Femur (tissue), 1 donor: ENCODE measurements at regions not wholly inside any gene's neighbourhood (a gene's known extent, or its start where the extent isn't known, plus 50 kb on each side); places are given as distances from the start of the nearest gene placed in this dataset.
"Not testable (repeated sequence)": the region's sequence is repeated elsewhere in the genome, so short reads cannot be mapped to it uniquely, and the experiment has no call there.

ENCODE experiments used
- DNase-seq: peaks from one replicate; pipeline ENCODE4 v3.0.0-alpha.2; 2017

DNA sequence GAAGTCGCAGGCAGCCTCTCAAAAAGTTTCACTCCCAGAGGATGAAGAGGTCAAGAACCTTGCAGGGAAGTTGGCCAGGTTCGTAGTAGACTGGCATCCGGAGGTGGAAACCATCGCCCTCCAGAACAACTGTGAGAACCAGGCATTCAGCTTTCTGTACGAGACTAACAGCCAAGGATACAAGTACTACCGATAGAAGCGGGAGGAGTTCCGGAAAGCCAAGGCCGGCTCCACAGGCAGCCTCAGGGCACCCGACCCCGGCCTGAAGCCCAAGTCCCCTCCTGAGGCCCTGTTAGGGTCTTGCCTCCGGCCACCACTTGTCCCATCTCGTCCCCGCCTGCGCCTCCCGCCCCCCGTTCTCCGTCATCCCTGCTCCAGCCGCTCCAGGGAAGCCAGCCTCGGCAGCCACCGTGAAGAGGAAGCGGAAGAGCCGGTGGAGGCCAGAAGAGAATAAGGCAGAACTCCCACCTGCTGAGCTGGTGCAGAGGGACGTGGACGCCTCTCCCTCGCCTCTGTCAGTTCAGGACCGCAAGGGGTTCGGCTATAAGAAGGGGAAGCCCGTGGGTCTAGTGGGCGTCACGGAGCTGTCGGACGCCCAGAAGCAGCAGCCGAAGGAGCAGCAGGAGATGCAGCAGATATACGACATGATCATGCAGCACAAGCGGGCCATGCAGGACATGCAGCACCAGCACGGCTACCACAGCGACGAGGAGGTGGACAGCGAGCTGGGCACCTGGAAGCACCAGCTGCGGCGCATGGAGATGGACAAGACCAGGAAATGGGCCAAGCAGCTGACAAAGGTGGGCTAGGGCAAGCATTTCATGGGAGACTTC, 366.8 kb upstream of the ATXN7L3B start:
- DNase-seq, result no peak

DNA sequence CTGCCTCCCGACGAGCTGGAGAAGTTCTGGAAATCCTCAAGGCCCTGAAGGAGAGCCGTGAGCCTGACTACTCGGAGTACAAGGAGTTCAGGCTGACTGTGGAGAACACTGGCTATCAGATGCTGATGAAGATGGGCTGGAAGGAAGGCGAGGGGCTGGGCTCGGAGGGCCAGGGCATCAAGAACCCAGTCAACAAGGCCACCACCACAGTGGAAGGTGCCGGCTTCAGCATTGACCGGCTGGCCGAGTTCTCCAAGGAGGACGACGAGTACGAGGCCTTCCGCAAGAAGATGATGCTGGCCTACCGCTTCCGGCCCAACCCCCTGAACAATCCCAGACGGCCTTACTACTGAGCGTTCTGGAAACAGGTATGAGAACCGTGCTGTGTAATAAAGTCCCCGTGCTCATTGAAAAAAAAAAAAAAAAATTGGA, 366.1 kb upstream of the ATXN7L3B start:
- DNase-seq, result no peak

DNA sequence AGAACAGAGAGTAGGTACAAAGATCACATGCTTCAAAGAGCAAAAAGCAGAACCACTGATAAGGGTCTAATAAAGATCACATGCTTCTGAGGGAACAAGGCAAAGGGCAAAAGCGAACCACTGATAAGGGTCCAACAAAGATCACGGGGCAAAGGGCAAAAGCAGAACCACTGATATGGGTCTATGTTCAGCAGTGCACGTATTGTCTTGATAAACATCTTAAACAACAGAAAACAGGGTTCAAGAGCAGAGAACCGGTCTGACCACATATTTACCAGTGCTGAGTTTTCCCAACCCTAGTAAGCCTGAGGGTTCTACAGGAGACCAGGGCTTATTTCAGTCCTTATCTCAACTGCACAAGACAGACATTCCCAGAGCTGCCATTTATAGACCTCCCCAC, 362.7 kb upstream of the ATXN7L3B start:
- not testable (repeated sequence) for DNase-seq

DNA sequence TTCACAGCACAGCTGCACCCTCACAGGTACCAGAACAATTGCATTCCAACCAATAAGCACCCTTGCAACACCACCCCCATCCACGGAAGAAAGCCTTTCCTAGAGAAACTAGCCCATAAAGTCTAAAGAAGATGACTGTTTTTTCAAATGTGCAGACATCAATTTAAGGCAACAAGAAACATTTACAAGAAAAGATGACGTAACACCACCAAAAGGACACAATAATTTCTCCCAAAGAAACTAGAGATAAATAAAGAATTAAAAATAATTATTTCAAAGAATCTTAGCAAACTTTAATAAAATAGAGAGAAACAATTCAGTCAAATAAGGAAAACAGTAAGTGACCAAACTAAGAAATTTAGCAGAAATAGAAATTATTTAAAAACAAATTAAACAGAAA, 352.3 kb upstream of the ATXN7L3B start:
- DNase-seq, result no peak

DNA sequence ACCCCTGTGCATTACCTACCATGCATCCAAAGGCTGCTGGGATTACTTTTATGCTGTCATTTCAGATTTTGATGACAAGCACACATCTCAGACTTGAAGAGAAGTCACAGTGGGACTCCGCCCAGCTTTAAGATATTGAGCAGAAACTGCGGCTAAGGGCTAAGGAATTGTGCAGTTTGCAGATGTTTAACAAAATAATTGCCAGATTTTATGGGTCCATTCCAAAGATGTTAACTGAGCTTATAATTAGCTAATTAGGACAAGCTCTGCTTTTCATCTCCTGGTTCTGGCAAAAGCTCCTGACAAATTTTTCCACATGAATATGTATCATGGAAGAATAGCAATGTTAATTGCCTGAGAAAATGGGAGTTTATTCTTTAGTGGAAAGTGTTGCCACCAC, 344.4 kb upstream of the ATXN7L3B start:
- no peak for DNase-seq

DNA sequence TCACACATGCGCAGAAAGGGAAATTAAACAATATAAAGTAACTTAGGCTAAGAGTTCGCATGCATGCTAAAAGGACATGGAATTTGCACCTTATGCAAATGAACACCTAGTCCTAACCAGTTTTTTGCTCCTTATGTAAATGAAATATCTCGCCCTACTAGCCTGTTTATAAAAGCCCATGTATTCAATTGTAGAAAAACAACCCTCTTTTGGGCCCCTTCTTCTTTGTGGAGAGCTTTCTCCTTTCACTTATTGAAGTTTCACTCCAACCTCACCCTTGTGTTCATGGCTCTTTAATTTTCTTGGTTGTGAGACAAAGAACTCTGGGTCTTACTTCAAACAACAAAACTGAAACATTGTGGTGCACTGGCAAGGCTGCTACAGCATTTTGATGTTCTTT, 333.4 kb upstream of the ATXN7L3B start:
- no peak for DNase-seq

DNA sequence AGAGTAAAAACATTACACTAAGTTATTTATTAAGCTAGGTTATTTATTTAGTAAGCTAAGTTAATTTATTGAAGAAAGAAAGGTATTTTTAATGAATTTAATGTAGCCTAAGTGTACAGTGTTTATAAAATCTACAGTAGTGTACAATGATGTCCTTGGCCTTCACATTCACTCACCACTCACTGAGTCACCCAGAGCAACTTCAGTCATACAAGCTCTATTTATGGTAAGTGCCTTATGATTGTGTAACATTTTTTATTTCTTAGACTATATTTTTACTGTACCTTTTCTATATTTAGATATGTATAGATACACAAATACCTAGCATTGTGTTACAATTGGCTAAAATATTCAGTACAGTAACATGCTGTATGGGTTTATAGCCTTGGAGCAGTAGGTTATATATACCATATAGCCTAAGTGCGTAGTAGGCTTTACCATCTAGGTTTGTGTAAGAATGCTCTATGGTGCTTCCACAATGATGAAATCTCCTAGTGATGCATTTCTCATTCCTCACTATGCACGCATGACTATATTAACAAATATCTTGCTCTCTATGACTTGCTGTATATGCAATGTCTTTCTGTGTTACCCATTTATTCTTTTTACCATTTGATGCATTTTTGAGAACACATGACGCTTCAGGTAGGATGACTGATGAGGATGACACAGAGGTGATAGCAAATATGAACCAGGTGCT, 309.6 kb upstream of the ATXN7L3B start:
- DNase-seq, result no peak

DNA sequence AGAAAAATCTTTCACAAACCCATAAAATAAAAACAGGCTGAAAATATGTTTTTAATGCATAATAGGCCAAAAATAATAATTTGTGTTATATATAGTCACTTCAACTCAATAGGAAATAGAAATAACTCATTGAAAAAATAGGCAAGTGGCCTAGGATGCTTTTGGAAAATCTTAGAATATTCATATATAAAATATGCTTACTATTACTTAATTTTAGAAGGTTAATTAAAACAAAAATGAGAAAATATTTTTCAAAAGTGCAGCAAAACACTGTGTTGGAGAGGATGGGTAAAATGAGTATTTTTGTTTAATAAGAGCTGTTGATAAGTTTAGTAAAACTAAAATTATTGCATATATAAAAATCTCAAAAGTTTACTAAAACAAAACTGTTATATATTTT, 308.0 kb upstream of the ATXN7L3B start:
- no peak for DNase-seq

DNA sequence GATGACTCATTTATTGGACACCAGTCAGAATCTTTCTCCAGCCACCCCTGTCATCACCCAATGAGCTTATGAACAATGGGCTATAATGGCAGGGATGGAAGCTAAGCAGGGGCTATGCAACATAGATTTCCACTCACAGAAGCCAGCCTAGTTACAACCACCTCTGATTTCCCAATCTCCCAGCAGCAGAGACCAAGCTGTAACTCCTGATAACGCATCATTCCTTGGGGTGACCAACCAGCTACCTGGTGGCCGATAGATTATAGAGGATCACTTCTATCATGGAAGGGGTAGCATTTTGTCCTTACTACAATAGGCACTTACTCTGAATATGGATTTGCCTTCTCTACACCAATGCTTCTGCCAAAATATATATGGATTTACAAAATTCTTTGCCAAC, 302.3 kb upstream of the ATXN7L3B start:
- no peak for DNase-seq

DNA sequence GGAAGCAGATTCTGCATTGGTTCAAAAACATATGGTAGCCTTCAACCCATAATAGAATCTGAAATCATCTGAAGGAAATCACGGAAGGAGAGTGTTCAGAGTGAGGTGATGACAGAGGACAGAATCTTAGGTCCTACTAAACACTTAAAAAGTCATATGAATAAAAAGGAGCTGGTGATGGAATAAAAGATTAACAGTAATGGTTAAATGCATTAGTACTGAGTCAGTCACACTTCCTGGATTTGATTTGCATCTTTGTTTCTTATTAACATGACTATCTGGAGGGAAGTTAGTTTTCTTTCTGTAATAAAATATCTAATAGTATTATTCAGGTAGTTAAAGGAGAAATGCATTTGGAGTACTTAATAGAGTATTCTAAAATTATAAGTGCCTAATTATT, 296.3 kb upstream of the ATXN7L3B start:
- no peak for DNase-seq

DNA sequence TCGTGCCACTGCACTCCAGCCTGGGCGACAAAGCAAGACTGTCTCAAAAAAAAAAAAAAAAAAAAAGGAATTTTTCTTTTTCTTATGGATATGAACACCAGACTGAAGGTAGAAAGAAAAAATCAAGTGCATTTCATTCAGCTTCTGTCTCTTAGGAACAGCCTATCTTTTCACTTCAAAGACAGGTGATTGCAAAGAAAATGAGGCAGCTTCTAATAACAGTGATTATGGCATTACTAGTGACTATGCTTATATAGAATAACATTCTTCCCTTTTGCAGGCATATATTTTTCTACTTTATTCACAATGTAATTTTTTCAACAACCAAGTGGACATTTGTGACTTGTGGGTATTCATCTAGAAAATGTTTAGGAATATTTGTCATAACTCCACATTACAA, 295.5 kb upstream of the ATXN7L3B start:
- DNase-seq, result no peak

DNA sequence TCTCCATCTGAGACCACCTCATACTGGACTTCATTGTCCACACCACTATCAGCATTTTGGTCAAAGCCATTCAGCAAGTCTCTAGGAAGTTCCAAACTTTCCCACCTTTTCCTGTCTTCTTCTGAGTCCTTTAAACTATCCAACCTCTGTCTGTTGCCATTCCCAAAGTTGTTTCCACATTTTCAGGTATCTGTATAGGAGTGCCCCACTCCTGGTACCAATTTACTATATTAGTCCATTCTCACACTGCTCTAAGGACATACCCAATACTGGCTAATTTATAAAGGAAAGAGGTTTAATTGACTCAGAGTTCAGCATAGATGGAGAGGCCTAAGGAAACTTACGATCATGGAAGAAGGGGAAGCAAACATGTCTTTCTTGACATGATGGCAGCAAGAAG, 292.2 kb upstream of the ATXN7L3B start:
- no peak for DNase-seq

DNA sequence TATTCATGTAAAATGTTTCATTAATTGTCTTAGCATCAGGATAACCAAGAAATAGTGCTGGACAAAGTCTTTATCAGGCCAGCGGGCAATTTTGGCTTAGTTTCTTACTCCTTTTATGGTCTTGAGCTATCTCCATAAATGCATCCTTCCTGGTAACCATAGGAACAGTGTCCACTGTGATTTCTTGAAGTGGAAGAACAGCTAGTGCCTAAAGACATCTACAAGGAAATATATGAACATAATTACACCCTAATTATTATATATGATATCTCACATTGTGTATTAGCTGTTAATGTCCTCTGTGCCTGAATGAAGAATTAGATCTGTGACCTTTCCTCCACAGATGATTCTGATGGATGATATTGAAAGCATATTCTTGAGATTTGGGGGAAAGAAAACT, 286.7 kb upstream of the ATXN7L3B start:
- DNase-seq, result no peak

DNA sequence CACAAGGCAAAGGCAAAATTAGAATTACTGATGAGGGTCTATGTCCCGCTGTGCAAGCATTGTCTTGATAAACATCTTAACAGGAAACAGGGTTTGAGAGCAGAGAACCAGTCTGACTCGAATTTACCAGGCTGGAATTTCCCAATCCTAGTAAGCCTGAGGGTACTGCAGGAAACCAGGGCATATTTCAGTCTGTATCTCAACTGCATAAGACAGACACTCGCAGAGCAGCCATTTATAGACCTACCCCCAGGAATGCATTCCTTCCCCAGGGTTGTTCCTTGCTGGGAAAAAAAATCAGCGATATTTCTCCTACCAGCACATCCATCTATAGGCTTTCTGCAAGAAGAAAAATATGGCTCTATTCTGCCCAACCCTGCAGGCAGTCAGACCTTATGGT, 283.8 kb upstream of the ATXN7L3B start:
- not testable (repeated sequence) for DNase-seq

DNA sequence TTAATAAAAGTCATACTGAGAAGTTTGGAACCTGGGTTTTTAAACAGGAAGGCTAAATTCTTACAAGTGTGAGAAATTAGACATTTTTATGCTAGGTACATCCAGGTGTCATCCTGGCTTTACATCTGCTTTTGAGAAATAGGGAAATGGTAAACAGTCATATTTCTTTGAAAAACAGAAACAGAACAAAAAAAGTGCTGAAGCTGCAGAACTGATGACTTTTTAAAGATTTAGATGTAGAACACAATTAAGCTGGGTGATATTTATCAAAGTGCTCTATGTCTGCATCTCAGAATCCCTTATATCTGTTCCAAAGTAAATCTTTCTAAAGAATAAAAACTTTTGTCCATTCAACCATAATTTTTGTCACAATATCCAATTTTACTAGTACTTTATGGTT, 282.9 kb upstream of the ATXN7L3B start:
- no peak for DNase-seq

DNA sequence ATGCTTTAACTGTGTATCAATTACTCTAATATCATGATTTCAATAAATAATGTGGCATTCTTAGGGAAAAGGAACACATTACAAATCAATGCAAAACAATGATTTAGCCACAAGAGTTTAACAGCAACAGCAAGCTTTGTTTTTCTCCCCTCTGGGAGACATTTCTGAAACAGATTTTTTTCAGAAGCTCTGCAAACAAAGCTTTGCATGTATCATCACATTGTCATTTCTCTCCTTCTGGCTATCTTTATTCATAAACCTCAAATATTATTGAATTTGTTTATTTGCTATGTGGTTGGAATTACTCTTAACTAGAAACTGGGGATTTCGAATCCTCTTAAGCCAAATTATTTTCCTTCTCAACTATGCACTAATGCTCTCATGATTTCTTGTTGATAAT, 278.4 kb upstream of the ATXN7L3B start:
- no peak for DNase-seq

DNA sequence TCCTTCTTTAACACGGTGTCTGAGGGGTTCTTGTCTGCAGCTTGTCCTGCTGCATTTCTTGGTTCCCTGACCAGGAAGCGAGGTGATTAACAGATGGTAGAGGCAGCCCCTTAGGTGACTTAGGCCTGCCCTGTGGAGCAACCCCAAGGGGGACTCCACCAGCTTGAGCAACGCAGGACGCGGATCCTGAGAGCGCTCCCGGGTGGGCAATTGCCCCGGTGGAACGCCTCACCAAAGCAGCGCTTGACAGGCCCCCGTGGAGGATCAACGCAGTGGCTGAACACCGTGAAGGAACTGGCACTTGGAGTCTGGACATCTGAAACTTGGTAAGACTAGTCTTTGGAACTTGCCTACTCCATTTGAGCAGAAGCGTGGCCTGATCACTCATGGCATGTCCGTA, 272.9 kb upstream of the ATXN7L3B start:
- DNase-seq, result no peak

DNA sequence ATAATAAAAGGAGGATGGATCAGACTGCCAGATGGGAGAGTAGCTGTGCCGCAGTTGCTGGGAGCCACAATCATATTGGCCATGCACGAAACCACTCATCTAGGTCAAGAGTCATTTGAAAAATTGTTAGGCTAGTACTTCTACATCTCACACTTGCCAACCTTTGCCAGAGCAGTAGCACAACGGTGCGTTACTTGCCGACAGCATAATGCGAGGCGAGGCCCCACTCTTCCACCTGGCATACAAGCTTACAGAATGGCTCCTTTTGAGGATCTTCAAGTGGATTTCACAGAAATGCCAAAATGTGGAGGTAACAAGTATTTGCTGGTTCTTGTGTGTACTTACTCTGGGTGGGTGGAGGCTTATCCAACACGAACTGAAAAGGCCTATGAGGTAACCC, 268.3 kb upstream of the ATXN7L3B start:
- not testable (repeated sequence) for DNase-seq

DNA sequence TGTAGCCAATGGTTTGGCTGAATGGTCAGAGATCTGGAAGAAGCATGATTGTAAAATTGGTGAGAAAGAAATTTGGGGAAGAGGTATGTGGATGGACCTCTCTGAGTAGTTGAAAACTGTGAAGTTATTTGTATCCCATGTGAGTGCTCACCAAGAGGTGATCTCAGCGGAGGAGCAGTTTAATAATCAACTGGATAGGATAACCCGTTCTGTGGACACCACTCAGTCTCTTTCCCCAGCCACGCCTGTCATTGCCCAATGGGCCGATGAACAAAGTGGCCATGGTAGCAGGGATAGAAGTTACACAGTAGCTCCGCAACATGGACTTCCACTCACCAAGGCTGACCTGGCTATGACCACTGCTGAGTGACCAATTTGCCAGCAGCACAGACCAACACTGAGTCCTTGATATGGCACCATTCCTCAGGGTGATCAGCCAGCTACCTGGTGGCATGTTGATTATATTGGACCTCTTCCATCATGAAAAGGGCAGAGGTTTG, 257.4 kb upstream of the ATXN7L3B start:
- DNase-seq, result no peak

DNA sequence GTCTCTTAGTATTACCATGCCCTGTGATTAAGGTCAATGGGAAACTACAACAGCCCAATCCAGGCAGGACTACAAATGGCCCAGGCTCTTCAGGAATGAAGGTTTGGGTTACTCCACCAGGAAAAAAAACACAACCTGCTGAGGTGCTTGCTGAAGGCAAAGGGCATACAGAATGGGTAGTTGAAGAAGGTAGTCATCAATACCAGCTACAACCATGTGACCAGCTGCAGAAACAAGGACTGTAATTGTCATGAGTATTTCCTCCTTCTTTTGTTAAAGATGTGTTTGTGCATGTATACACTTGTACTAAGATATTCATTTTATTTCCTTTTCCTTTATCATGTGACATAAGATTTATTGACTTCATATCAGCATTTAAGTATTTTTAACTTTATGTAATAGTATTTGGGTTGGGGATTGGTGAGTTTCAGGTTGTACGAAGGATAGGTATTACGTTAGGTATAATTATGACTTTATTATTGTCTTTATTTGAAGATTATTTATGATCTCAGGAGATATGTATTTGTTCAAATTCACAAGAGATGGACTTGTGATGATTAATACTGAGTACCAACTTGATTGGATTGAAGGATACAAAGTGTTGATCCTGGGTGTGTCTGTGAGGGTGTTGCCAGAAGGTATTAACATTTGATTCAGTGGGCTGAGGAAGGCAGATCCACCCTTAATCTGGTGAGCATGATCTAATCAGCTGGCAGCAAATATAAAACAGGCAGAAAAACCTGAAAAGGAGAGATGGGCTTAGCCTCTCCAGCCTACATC, 256.0 kb upstream of the ATXN7L3B start:
- DNase-seq, result not testable (repeated sequence)

DNA sequence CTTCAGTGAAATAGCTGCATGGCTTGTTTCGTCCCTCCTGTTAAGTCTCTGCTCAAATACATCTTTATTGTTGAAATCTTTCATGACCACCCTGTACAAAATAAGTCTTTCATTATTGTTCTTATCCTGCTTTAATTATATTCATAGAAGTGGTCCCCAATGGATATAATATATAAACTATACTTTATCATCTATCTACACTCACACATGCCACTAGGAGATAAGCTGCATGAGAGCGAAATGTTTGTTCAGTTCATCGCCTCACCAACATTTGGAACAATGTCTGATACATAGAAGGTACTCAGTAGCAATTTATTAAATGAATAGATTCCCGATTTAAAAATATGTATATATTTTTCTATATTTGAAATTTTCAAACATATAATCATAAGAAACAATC, 254.0 kb upstream of the ATXN7L3B start:
- no peak for DNase-seq

DNA sequence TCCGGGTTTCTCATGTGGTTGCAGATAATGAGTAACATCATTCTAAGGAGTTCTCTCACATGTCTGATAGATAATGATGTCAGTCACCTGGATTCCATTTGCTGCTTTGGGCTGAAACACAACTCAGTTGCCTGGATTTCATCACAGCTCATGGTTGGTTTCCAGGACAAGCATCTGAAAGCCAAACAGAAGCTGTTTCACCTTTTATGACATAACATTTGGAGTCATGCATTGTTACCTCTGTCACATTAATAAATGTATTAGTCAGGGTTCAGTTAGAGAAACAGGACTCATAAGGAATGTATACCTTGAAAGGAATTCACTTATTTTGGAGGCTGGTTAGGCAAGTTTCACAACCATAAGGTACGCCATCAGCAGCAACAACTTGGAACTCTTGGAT, 251.9 kb upstream of the ATXN7L3B start:
- DNase-seq, result no peak

DNA sequence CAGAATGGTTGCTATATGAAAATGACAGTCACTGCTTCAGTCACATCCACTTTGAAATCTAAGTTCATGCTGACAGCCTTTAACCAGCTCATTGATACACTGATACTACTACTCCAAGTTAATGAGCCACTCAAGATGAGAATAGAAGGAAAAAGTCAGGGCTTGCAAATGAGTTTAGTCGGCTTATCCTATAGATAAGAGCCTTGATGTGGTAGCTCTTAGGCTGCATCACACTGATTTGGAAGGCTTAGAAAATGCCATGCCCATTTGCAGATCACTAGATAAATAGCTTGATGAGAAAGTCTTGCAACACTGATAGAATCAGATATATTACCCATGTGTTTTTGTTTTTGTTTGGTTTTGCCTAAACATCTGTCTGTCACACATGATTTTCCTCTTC, 251.4 kb upstream of the ATXN7L3B start:
- no peak for DNase-seq
